DOHH2 (cell line): ENCODE measurements at regions not wholly inside any gene's neighbourhood (a gene's known extent, or its start where the extent isn't known, plus 50 kb on each side); places are given as distances from the start of the nearest gene placed in this dataset.

Experiments
- H3F3A ChIP-seq: fragments of 200-600 bp; sonication (generic), shearing (Covaris generic); 2 replicates; pipeline ENCODE4 v1.6.0; 2016; ENCODE audit warnings: antibody characterized with exemption, mild to moderate bottlenecking; ENCODE audit not compliant: control insufficient read depth, insufficient read depth
- H3K27ac ChIP-seq: fragments of 200-600 bp; sonication (generic); 2 replicates; pipeline ENCODE4 v1.5.1; 2014; ENCODE audit warnings: low read depth, mild to moderate bottlenecking, low read length, moderate library complexity
- H3K27me3 ChIP-seq: fragments of 200-600 bp; sonication (generic); 2 replicates; pipeline ENCODE4 v1.6.1; 2014; ENCODE audit warnings: mild to moderate bottlenecking, low read length, mixed read lengths; ENCODE audit not compliant: control insufficient read depth
- H3K36me3 ChIP-seq: fragments of 200-600 bp; sonication (generic); 2 replicates; pipeline ENCODE4 v1.6.1; 2014; ENCODE audit warnings: mild to moderate bottlenecking, low read length, moderate library complexity, mixed read lengths; ENCODE audit not compliant: control insufficient read depth
- H3K4me1 ChIP-seq: fragments of 200-600 bp; sonication (generic); 2 replicates; pipeline ENCODE4 v1.6.1; 2014; ENCODE audit warnings: mild to moderate bottlenecking, low read length, mixed read lengths; ENCODE audit not compliant: control insufficient read depth
- H3K4me2 ChIP-seq: fragments of 200-600 bp; sonication (generic); 2 replicates; pipeline ENCODE4 v1.6.0; 2014; ENCODE audit warnings: mild to moderate bottlenecking, low read length, moderate library complexity
- H3K4me3 ChIP-seq: fragments of 200-600 bp; sonication (generic); 2 replicates; pipeline ENCODE4 v1.5.1; 2014; ENCODE audit warnings: mild to moderate bottlenecking, low read length, mixed read lengths
- H3K79me2 ChIP-seq: fragments of 200-600 bp; sonication (generic); 2 replicates; pipeline ENCODE4 v1.6.1; 2014; ENCODE audit warnings: mild to moderate bottlenecking, low read length, mixed read lengths; ENCODE audit not compliant: control insufficient read depth
- H3K9me2 ChIP-seq: fragments of 200-600 bp; sonication (generic); replicated peaks from 2 replicates; pipeline ENCODE4 v1.6.1; 2014; ENCODE audit warnings: mild to moderate bottlenecking, low read length, mixed read lengths; ENCODE audit not compliant: control insufficient read depth
- H3K9me3 ChIP-seq: fragments of 200-600 bp; sonication (generic); 2 replicates; pipeline ENCODE4 v1.6.1; 2014; ENCODE audit warnings: antibody characterized with exemption, low read length, mixed read lengths; ENCODE audit not compliant: control insufficient read depth, insufficient read depth
- H4K20me1 ChIP-seq: fragments of 200-600 bp; sonication (generic); 2 replicates; pipeline ENCODE4 v1.6.0; 2014; ENCODE audit warnings: low read depth, mild to moderate bottlenecking, antibody characterized with exemption, low read length, moderate library complexity; ENCODE audit not compliant: control insufficient read depth, insufficient read depth
- CTCF ChIP-seq: fragments of 200-600 bp; sonication (generic); IDR thresholded peaks from one replicate; pipeline ENCODE4 v1.5.1; 2014; ENCODE audit warnings: antibody characterized with exemption, mild to moderate bottlenecking, low read depth, low read length; ENCODE audit not compliant: poor library complexity, severe bottlenecking
- EZH2phosphoT487 ChIP-seq: fragments of 200-600 bp; sonication (generic); IDR thresholded peaks from 2 replicates; pipeline ENCODE4 v1.6.1; 2017; ENCODE audit warnings: borderline replicate concordance, mild to moderate bottlenecking, antibody characterized with exemption, low read length, moderate library complexity, mixed read lengths

- no peaks in the 10 kb centered on the region for H3K79me2 ChIP-seq
- no peak overlapping the region for H3K4me3 ChIP-seq
- H3K27ac ChIP-seq, result no peak overlapping the region
- no peaks in the 10 kb centered on the region for H4K20me1 ChIP-seq
- no peak for TF ChIP-seq EZH2phosphoT487
- TF ChIP-seq CTCF, result no peak
- H3K9me3 ChIP-seq, result no peaks in the 10 kb centered on the region
- no peaks in the 10 kb centered on the region for H3K36me3 ChIP-seq
- no peak overlapping the region for H3K4me2 ChIP-seq
- no peaks in the 10 kb centered on the region for H3K4me1 ChIP-seq
- H3K9me2 ChIP-seq, result no peaks in the 10 kb centered on the region
- H3F3A ChIP-seq, result no peaks in the 10 kb centered on the region
- peaks cover 19% of the 10 kb centered on the region; the same call in 1 of the 2 replicates for H3K27me3 ChIP-seq
These were observed 158.5 kb downstream of the HERPUD2 start for GRCh38 chr7:35536396-35536826.

- Histone ChIP-seq H3K79me2 (no peaks in the 10 kb centered on the region), H3F3A (no peaks in the 10 kb centered on the region), H3K27ac (no peak overlapping the region), H4K20me1 (no peaks in the 10 kb centered on the region), H3K4me2 (no peak overlapping the region), H3K36me3 (no peaks in the 10 kb centered on the region), H3K27me3 (peaks cover 17% of the 10 kb centered on the region; the same call in 1 of the 2 replicates), H3K4me1 (peaks cover 4% of the 10 kb centered on the region; the same call in 1 of the 2 replicates), H3K4me3 (no peak overlapping the region), H3K9me2 (no peaks in the 10 kb centered on the region), H3K9me3 (no peaks in the 10 kb centered on the region)
- TF ChIP-seq CTCF, result no peak
- TF ChIP-seq EZH2phosphoT487, result no peak
These were observed 161.0 kb downstream of the HERPUD2 start for GRCh38 chr7:35533902-35534301.

- H3K4me3 ChIP-seq, result no peak overlapping the region
- H3F3A ChIP-seq, result no peaks in the 10 kb centered on the region
- H3K27me3 ChIP-seq, result peaks cover 4% of the 10 kb centered on the region; the same call in 1 of the 2 replicates
- H3K36me3 ChIP-seq, result no peaks in the 10 kb centered on the region
- H3K9me3 ChIP-seq, result no peaks in the 10 kb centered on the region
- H4K20me1 ChIP-seq, result no peaks in the 10 kb centered on the region
- H3K4me2 ChIP-seq, result no peak overlapping the region
- H3K4me1 ChIP-seq, result peaks cover 4% of the 10 kb centered on the region; the same call in 1 of the 2 replicates
- TF ChIP-seq EZH2phosphoT487 (no peak), CTCF (no peak)
- H3K9me2 ChIP-seq, result no peaks in the 10 kb centered on the region
- no peaks in the 10 kb centered on the region for H3K79me2 ChIP-seq
- no peak overlapping the region for H3K27ac ChIP-seq
These were observed 164.5 kb downstream of the HERPUD2 start for GRCh38 chr7:35530124-35531109.
